Bronchial epithelial cell (primary cell): ENCODE measurements at regions not wholly inside any gene's neighbourhood (a gene's known extent, or its start where the extent isn't known, plus 50 kb on each side); places are given as distances from the start of the nearest gene placed in this dataset.
"Not testable (repeated sequence)": the region's sequence is repeated elsewhere in the genome, so short reads cannot be mapped to it uniquely, and the experiment has no call there.

Source experiments
- DNase-seq: peaks from one replicate; pipeline ENCODE4 v3.0.0-alpha.2; 2010; ENCODE audit warnings: low read depth
- FAIRE-seq: peaks from 2 replicates; lab custom pipeline; 2011; peaks lifted over from hg19 to GRCh38; lab: Jason Lieb, UNC
- H3K27me3 ChIP-seq: 2 replicates; pipeline ENCODE4 v1.5.1; 2011; ENCODE audit warnings: low read length; ENCODE audit not compliant: control insufficient read depth, insufficient read depth
- H3K36me3 ChIP-seq: 2 replicates; pipeline ENCODE4 v1.5.1; 2011; ENCODE audit warnings: low read length; ENCODE audit not compliant: control insufficient read depth, insufficient read depth
- H3K4me3 ChIP-seq: 2 replicates; pipeline ENCODE4 v1.5.1; 2011; ENCODE audit warnings: mild to moderate bottlenecking, low read depth, low read length, control low read depth
- TF ChIP-seq, protein P1 (sequence below): IDR thresholded peaks from 2 replicates; pipeline ENCODE4 v1.5.1; 2011; ENCODE audit warnings: mild to moderate bottlenecking, moderate library complexity, low read length, control low read depth, inconsistent platforms; ENCODE audit not compliant: insufficient read depth, severe bottlenecking

- peaks cover 2% of the 10 kb centered on the region for H3K27me3 ChIP-seq
- FAIRE-seq (no peak), DNase-seq (no peak)
- TF ChIP-seq, protein P1, sequence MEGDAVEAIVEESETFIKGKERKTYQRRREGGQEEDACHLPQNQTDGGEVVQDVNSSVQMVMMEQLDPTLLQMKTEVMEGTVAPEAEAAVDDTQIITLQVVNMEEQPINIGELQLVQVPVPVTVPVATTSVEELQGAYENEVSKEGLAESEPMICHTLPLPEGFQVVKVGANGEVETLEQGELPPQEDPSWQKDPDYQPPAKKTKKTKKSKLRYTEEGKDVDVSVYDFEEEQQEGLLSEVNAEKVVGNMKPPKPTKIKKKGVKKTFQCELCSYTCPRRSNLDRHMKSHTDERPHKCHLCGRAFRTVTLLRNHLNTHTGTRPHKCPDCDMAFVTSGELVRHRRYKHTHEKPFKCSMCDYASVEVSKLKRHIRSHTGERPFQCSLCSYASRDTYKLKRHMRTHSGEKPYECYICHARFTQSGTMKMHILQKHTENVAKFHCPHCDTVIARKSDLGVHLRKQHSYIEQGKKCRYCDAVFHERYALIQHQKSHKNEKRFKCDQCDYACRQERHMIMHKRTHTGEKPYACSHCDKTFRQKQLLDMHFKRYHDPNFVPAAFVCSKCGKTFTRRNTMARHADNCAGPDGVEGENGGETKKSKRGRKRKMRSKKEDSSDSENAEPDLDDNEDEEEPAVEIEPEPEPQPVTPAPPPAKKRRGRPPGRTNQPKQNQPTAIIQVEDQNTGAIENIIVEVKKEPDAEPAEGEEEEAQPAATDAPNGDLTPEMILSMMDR: peak; percentile 8
- H3K36me3 ChIP-seq: no peaks in the 10 kb centered on the region
- no peak overlapping the region for H3K4me3 ChIP-seq
Measured at GRCh38 chr22:22380098-22381030, 128.2 kb downstream of the ZNF280B start.

DNA sequence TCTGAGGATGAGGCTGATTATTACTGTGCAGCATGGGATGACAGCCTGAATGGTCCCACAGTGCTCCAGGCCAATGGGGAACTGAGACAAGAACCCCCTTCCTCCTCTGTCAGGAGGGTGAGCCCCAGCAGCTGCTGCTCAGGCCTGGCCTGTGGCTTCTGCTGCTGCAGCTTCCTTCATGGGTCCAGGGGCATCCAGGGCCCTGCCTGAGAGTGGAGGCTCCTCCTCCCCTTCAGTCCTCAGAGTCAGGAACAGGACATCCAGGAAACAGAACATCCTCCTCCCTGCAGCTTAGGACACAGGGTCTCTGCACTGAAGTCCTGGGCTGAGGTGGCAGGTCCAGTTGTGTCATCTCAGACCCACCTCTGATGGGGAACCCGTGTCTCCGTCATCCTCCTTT, 127.2 kb downstream of the ZNF280B start:
- not testable (repeated sequence) for H3K27me3 ChIP-seq, H3K36me3 ChIP-seq, H3K4me3 ChIP-seq, FAIRE-seq, DNase-seq

DNA sequence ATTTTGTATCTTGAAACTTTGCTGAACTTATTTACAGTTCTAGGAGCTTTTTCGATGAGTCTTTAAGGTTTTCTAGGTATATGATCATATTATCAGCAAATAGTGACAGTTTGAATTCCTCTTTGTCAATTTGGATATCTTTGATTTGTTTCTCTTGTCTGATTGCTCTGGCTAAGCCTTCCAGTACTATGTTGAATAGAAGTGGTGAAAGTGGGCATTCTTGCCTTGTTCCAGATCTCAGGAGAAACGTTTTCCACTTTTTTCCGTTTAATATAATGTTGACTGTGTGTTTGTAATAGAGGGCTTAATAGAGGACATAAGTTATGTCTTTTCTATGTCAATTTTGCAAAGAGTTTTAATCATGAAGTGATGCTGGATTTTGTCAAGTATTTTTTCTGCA, 124.3 kb downstream of the ZNF280B start:
- TF ChIP-seq, protein P1: no peak
- Histone ChIP-seq H3K27me3 (peaks cover 2% of the 10 kb centered on the region), H3K4me3 (no peak overlapping the region), H3K36me3 (no peaks in the 10 kb centered on the region)
- DNase-seq (no peak), FAIRE-seq (no peak)

DNA sequence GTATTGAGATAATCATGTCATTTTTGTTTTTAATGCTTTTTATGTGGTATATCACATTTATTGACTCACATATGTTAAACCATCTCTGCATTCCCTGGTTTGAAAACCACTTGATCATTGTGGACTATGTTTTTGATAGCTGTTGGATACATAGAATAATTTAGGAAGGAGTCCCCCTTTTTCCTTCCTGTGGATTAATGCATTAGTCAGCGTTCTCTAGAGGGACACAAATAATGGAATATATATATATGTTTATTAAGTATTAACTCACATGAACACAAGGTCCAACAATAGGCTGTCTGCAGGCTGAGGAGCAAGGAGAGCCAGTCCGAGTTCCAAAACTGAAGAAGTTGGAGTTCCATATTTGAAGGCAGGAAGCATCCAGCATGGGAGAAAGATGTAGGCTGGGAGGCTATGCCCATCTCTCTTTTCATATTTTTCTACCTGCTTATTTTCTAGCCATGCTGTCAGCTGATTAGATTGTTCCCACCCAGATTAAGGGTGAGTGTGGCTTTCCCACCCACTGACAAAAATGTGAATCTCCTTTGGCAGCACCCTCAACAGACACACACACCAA, 123.8 kb downstream of the ZNF280B start:
- TF ChIP-seq, protein P1: no peak
- DNase-seq: no peak
- Histone ChIP-seq H3K4me3 (no peak overlapping the region), H3K36me3 (no peaks in the 10 kb centered on the region), H3K27me3 (peaks cover 2% of the 10 kb centered on the region)
- FAIRE-seq: no peak

GRCh38 chr22:22386602-22387385, 121.7 kb downstream of the ZNF280B start:
- H3K27me3 ChIP-seq: no peaks in the 10 kb centered on the region
- no peaks in the 10 kb centered on the region for H3K36me3 ChIP-seq
- no peak overlapping the region for H3K4me3 ChIP-seq
- no peak for DNase-seq
- TF ChIP-seq, protein P1: no peak
- FAIRE-seq: no peak

- FAIRE-seq (no peak), DNase-seq (no peak)
- H3K4me3 ChIP-seq: no peak overlapping the region
- TF ChIP-seq, protein P1: no peak
- no peaks in the 10 kb centered on the region for H3K36me3 ChIP-seq
- H3K27me3 ChIP-seq: no peaks in the 10 kb centered on the region
Measured at GRCh38 chr22:22387386-22387736, 121.2 kb downstream of the ZNF280B start.
